DOHH2 (cell line): ENCODE measurements at regions not wholly inside any gene's neighbourhood (a gene's known extent, or its start where the extent isn't known, plus 50 kb on each side); places are given as distances from the start of the nearest gene placed in this dataset.

Source experiments
- H3F3A ChIP-seq: fragments of 200-600 bp; sonication (generic), shearing (Covaris generic); 2 replicates; pipeline ENCODE4 v1.6.0; 2016; ENCODE audit warnings: antibody characterized with exemption, mild to moderate bottlenecking; ENCODE audit not compliant: control insufficient read depth, insufficient read depth
- H3K27ac ChIP-seq: fragments of 200-600 bp; sonication (generic); 2 replicates; pipeline ENCODE4 v1.5.1; 2014; ENCODE audit warnings: low read depth, mild to moderate bottlenecking, low read length, moderate library complexity
- H3K27me3 ChIP-seq: fragments of 200-600 bp; sonication (generic); 2 replicates; pipeline ENCODE4 v1.6.1; 2014; ENCODE audit warnings: mild to moderate bottlenecking, low read length, mixed read lengths; ENCODE audit not compliant: control insufficient read depth
- H3K36me3 ChIP-seq: fragments of 200-600 bp; sonication (generic); 2 replicates; pipeline ENCODE4 v1.6.1; 2014; ENCODE audit warnings: mild to moderate bottlenecking, low read length, moderate library complexity, mixed read lengths; ENCODE audit not compliant: control insufficient read depth
- H3K4me1 ChIP-seq: fragments of 200-600 bp; sonication (generic); 2 replicates; pipeline ENCODE4 v1.6.1; 2014; ENCODE audit warnings: mild to moderate bottlenecking, low read length, mixed read lengths; ENCODE audit not compliant: control insufficient read depth
- H3K4me2 ChIP-seq: fragments of 200-600 bp; sonication (generic); 2 replicates; pipeline ENCODE4 v1.6.0; 2014; ENCODE audit warnings: mild to moderate bottlenecking, low read length, moderate library complexity
- H3K4me3 ChIP-seq: fragments of 200-600 bp; sonication (generic); 2 replicates; pipeline ENCODE4 v1.5.1; 2014; ENCODE audit warnings: mild to moderate bottlenecking, low read length, mixed read lengths
- H3K79me2 ChIP-seq: fragments of 200-600 bp; sonication (generic); 2 replicates; pipeline ENCODE4 v1.6.1; 2014; ENCODE audit warnings: mild to moderate bottlenecking, low read length, mixed read lengths; ENCODE audit not compliant: control insufficient read depth
- H3K9me2 ChIP-seq: fragments of 200-600 bp; sonication (generic); replicated peaks from 2 replicates; pipeline ENCODE4 v1.6.1; 2014; ENCODE audit warnings: mild to moderate bottlenecking, low read length, mixed read lengths; ENCODE audit not compliant: control insufficient read depth
- H3K9me3 ChIP-seq: fragments of 200-600 bp; sonication (generic); 2 replicates; pipeline ENCODE4 v1.6.1; 2014; ENCODE audit warnings: antibody characterized with exemption, low read length, mixed read lengths; ENCODE audit not compliant: control insufficient read depth, insufficient read depth
- H4K20me1 ChIP-seq: fragments of 200-600 bp; sonication (generic); 2 replicates; pipeline ENCODE4 v1.6.0; 2014; ENCODE audit warnings: low read depth, mild to moderate bottlenecking, antibody characterized with exemption, low read length, moderate library complexity; ENCODE audit not compliant: control insufficient read depth, insufficient read depth
- CTCF ChIP-seq: fragments of 200-600 bp; sonication (generic); IDR thresholded peaks from one replicate; pipeline ENCODE4 v1.5.1; 2014; ENCODE audit warnings: antibody characterized with exemption, mild to moderate bottlenecking, low read depth, low read length; ENCODE audit not compliant: poor library complexity, severe bottlenecking
- EZH2phosphoT487 ChIP-seq: fragments of 200-600 bp; sonication (generic); IDR thresholded peaks from 2 replicates; pipeline ENCODE4 v1.6.1; 2017; ENCODE audit warnings: borderline replicate concordance, mild to moderate bottlenecking, antibody characterized with exemption, low read length, moderate library complexity, mixed read lengths

GRCh38 chr5:96144289-96144688, 182.6 kb upstream of the ELL2 start:
- no peaks in the 10 kb centered on the region for H3K36me3 ChIP-seq
- H4K20me1 ChIP-seq: no peaks in the 10 kb centered on the region
- H3K9me2 ChIP-seq: no peaks in the 10 kb centered on the region
- H3K9me3 ChIP-seq: no peaks in the 10 kb centered on the region
- H3K79me2 ChIP-seq: no peaks in the 10 kb centered on the region
- H3K27ac ChIP-seq: no peak overlapping the region
- H3K27me3 ChIP-seq: no peaks in the 10 kb centered on the region
- H3K4me3 ChIP-seq: no peak overlapping the region
- H3F3A ChIP-seq: no peaks in the 10 kb centered on the region
- H3K4me2 ChIP-seq: no peak overlapping the region
- TF ChIP-seq EZH2phosphoT487 (no peak), CTCF (no peak)
- no peaks in the 10 kb centered on the region for H3K4me1 ChIP-seq

GRCh38 chr5:96143450-96143849, 181.8 kb upstream of the ELL2 start:
- Histone ChIP-seq H3K79me2 (no peaks in the 10 kb centered on the region), H3K4me3 (no peak overlapping the region), H3K4me2 (no peak overlapping the region), H3K9me3 (no peaks in the 10 kb centered on the region), H3F3A (no peaks in the 10 kb centered on the region), H3K36me3 (no peaks in the 10 kb centered on the region), H3K27ac (no peak overlapping the region), H3K9me2 (no peaks in the 10 kb centered on the region), H3K27me3 (no peaks in the 10 kb centered on the region), H4K20me1 (no peaks in the 10 kb centered on the region), H3K4me1 (no peaks in the 10 kb centered on the region)
- TF ChIP-seq CTCF (no peak), EZH2phosphoT487 (no peak)

- TF ChIP-seq EZH2phosphoT487 (no peak), CTCF (no peak)
- no peaks in the 10 kb centered on the region for H3K79me2 ChIP-seq
- H3K27ac ChIP-seq: no peak overlapping the region
Observed at GRCh38 chr5:96142786-96143434, 181.3 kb upstream of the ELL2 start.

More at GRCh38 chr5:96142786-96143434, 181.3 kb upstream of the ELL2 start:
- Histone ChIP-seq H3K4me1 (no peaks in the 10 kb centered on the region), H3K36me3 (no peaks in the 10 kb centered on the region), H3F3A (no peaks in the 10 kb centered on the region), H3K27me3 (no peaks in the 10 kb centered on the region), H3K9me2 (no peaks in the 10 kb centered on the region), H4K20me1 (no peaks in the 10 kb centered on the region), H3K4me2 (no peak overlapping the region), H3K9me3 (no peaks in the 10 kb centered on the region), H3K4me3 (no peak overlapping the region)
